ENCODE measurements at regions not wholly inside any gene's neighbourhood (a gene's known extent, or its start where the extent isn't known, plus 50 kb on each side); places are given as distances from the start of the nearest gene placed in this dataset.

DNA sequence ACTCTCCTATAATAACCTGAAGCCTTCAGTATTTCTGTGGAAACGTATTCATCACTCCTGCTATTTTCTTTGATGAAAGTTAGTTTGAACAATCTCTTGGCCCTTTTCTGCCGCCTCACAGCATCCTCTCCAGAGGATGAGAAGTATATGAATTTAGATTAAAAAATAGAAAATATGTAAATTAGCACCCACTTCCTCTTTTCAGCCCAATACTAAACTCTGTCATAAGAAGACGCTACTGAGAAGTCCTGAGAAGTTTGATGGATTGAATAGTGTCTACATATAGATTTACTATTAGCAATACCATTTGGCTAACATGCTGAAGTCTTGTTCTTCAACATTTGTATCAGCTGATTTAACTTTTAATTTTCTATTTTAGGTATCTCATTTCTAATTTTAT is 526.4 kb upstream of the SPHKAP start:
- DNase-seq (ENCODE audit: low read depth in 1 of 2, low spot score in 1 of 2) = no peak
- in situ Hi-C loops (cut with HindIII; ENCODE audit: low pct_unique_long_range_greater_than_20kb, low sequenced_read_pairs) = no loop called here
- no peak for TF ChIP-seq JUND (IDR thresholded peaks at IDR 0.05; ENCODE audit: low read depth)

DNA sequence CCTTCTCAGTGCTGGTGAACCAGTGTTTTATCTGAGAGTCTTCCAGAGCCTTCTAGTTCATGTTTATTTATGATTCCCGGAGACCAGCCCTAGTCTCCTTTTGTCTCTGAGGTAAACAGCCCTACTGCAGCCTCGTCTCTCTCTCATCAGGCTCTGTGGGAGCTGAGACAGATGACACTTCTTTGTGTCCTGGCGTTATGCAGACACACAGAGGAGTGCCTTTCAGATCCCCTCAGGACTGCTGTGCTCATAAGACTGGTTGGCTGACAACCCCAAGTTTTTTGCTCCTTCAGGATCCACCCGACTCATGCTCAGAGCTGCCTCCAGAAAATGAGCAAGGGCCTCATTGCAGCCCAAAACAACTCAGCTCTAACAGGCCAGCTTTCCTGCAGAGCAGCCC is 523.8 kb upstream of the SPHKAP start:
- in situ Hi-C loops (cut with HindIII; ENCODE audit: low pct_unique_long_range_greater_than_20kb, low sequenced_read_pairs) = no loop called here
- no peak for DNase-seq (ENCODE audit: low read depth in 1 of 2, low spot score in 1 of 2)
- no peak for TF ChIP-seq JUND (IDR thresholded peaks at IDR 0.05; ENCODE audit: low read depth)

DNA sequence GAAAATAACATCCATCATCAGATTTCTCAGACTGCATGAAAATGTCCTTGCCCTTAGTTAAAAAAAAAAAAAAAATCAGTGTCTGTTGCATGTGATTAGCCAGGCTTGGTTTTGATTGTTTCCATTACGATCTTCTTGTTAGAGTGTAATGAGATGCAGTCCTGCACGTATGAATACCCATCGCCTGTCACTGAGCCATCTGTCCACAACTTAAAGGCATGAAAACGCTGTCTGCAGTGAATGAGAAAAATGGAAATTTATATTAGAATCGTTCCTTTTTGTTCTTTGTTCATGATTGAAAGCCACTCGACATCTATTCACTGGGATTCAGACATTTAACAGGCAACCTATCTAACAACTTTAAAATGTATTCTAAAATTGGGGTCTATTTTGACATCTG is 521.7 kb upstream of the SPHKAP start:
- no peak for TF ChIP-seq JUND (IDR thresholded peaks at IDR 0.05; ENCODE audit: low read depth)

DNA sequence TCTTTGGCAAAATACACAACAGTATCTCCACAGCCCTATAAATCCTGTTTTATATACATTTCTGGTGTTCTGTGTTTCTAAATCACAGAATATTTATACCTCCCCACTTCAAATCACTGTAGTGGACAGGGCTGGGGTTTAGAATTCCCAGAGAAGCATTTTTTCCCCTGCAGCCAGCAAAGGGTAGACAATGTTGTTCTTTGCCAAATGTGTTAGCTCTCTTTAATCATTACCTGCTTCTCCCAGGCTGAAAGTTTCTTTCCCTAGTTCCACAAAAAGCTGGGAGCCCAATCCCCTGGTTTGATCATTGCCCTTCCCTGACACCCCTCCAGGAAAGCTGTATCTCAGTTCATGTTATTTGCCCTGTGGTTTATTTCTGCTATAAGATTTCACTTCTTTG is 520.0 kb upstream of the SPHKAP start:
- no peak for DNase-seq (ENCODE audit: low read depth in 1 of 2, low spot score in 1 of 2)
- in situ Hi-C loops (cut with HindIII; ENCODE audit: low pct_unique_long_range_greater_than_20kb, low sequenced_read_pairs) = no loop called here
- TF ChIP-seq JUND (IDR thresholded peaks at IDR 0.05; ENCODE audit: low read depth) = no peak

More for the DNA sequence above, 521.7 kb upstream of the SPHKAP start:
- in situ Hi-C loops (cut with HindIII; ENCODE audit: low pct_unique_long_range_greater_than_20kb, low sequenced_read_pairs) = no loop called here
- DNase-seq (ENCODE audit: low read depth in 1 of 2, low spot score in 1 of 2) = no peak

DNA sequence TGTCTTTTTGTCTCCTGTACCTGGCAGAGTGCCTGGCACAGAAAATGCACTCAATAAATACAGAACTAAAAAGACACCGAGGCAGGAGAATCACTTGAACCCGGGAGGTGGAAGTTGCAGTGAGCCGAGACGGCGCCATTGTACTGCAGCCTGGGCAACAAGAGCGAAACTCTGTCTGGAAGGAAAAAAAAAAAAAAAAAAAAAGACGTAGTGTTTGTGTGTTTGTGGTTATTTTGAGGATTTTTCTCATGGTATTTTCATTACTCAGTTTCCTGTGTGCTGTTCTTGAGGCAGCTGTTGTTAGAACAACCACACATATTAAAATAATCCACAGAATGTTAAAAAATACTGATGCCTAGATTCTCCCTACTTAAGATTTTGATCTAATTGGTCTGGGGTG is 519.2 kb upstream of the SPHKAP start:
- in situ Hi-C loops (cut with HindIII; ENCODE audit: low pct_unique_long_range_greater_than_20kb, low sequenced_read_pairs) = no loop called here
- DNase-seq (ENCODE audit: low read depth in 1 of 2, low spot score in 1 of 2) = no peak
- TF ChIP-seq JUND (IDR thresholded peaks at IDR 0.05; ENCODE audit: low read depth) = no peak

DNA sequence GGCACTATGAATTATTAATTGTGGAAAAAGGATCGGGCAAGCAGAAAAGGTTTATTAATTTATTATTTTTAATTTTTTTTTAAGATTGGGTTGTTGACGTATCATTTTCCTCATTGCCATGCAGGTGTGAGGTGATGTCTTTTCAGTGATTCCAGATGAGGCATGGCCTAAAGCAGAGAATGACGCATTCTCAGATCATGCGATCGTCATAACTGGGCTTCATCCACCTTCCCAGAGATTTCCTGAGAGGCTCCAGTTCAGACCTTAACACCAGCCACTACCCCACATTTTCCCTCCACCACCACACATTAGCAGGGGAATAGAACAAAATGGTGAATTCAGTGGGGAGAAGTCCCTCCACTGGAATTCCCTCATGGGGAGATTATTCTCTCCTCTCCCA is 518.4 kb upstream of the SPHKAP start:
- no peak for TF ChIP-seq JUND (IDR thresholded peaks at IDR 0.05; ENCODE audit: low read depth)
- in situ Hi-C loops (cut with HindIII; ENCODE audit: low pct_unique_long_range_greater_than_20kb, low sequenced_read_pairs) = no loop called here
- no peak for DNase-seq (ENCODE audit: low read depth in 1 of 2, low spot score in 1 of 2)

DNA sequence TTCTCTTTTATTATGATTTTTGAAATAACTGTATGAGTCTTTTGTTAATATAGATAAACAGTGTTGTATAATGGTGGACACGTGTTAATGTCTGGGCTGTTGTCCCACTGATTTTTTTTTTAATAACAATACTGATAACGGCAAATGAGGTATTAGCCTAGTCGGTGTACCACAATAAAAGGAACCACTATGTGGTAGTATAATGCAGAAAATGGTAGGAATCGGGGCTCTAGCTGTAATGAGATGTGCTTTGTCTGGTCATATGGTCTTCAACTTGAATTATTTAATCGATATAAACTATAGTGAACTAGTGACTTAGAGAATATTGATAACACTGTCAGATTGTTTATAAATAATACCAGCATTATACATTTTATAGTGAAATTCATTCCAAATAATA is 517.9 kb upstream of the SPHKAP start:
- no peak for DNase-seq (ENCODE audit: low read depth in 1 of 2, low spot score in 1 of 2)
- TF ChIP-seq JUND (IDR thresholded peaks at IDR 0.05; ENCODE audit: low read depth) = no peak
- in situ Hi-C loops (cut with HindIII; ENCODE audit: low pct_unique_long_range_greater_than_20kb, low sequenced_read_pairs) = no loop called here

- in situ Hi-C loops (cut with HindIII; ENCODE audit: low pct_unique_long_range_greater_than_20kb, low sequenced_read_pairs) = no loop called here
- DNase-seq (ENCODE audit: low read depth in 1 of 2, low spot score in 1 of 2) = no peak
- no peak for TF ChIP-seq JUND (IDR thresholded peaks at IDR 0.05; ENCODE audit: low read depth)
These were observed 517.5 kb upstream of the SPHKAP start for GRCh38 chr2:228698963-228699362.

- in situ Hi-C loops (cut with HindIII; ENCODE audit: low pct_unique_long_range_greater_than_20kb, low sequenced_read_pairs) = no loop called here
- TF ChIP-seq JUND (IDR thresholded peaks at IDR 0.05; ENCODE audit: low read depth) = no peak
- DNase-seq (ENCODE audit: low read depth in 1 of 2, low spot score in 1 of 2) = no peak
These were observed 516.0 kb upstream of the SPHKAP start for GRCh38 chr2:228697456-228697855.

- in situ Hi-C loops (cut with HindIII; ENCODE audit: low pct_unique_long_range_greater_than_20kb, low sequenced_read_pairs) = no loop called here
- DNase-seq (ENCODE audit: low read depth in 1 of 2, low spot score in 1 of 2) = no peak
- TF ChIP-seq JUND (IDR thresholded peaks at IDR 0.05; ENCODE audit: low read depth) = no peak
These were observed 509.2 kb upstream of the SPHKAP start for GRCh38 chr2:228690681-228691080.

DNA sequence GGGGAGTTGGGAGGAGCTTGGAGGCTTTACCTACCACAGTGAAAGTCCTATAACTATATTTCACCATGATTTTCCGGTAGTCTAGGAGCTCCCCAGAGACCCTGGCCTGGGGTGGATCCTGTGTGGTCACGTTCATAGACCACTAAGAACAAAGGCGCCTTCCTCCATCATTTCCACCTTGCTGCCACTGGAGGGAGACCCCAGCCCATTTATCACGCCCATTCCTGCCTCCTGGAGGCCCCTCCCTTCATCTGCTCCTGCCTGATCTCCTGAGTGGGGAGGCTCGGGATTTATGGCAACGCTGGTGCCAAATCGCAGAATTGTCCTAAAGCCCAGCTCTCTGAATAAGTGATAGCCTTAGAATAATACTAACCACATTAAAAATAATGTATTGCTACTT is 507.6 kb upstream of the SPHKAP start:
- peak in 1 of 2 experiments; percentile 6 for DNase-seq (ENCODE audit: low read depth in 1 of 2, low spot score in 1 of 2)
- in situ Hi-C loops (cut with HindIII; ENCODE audit: low pct_unique_long_range_greater_than_20kb, low sequenced_read_pairs) = no loop called here
- TF ChIP-seq JUND (IDR thresholded peaks at IDR 0.05; ENCODE audit: low read depth) = no peak

- peak in 1 of 2 experiments; percentile 4 for DNase-seq (ENCODE audit: low read depth in 1 of 2, low spot score in 1 of 2)
- in situ Hi-C loops (cut with HindIII; ENCODE audit: low pct_unique_long_range_greater_than_20kb, low sequenced_read_pairs) = no loop called here
These were observed 506.6 kb upstream of the SPHKAP start for GRCh38 chr2:228688007-228688645.

GRCh38 chr2:228681979-228682378 is 500.5 kb upstream of the SPHKAP start:
- in situ Hi-C loops (cut with HindIII; ENCODE audit: low pct_unique_long_range_greater_than_20kb, low sequenced_read_pairs) = no loop called here
- TF ChIP-seq JUND (IDR thresholded peaks at IDR 0.05; ENCODE audit: low read depth) = no peak

More at GRCh38 chr2:228688007-228688645, 506.6 kb upstream of the SPHKAP start:
- TF ChIP-seq JUND (IDR thresholded peaks at IDR 0.05; ENCODE audit: low read depth) = no peak

GRCh38 chr2:228681426-228681825 is 499.9 kb upstream of the SPHKAP start:
- in situ Hi-C loops (cut with HindIII; ENCODE audit: low pct_unique_long_range_greater_than_20kb, low sequenced_read_pairs) = no loop called here
- TF ChIP-seq JUND (IDR thresholded peaks at IDR 0.05; ENCODE audit: low read depth) = no peak
- peak in 1 of 2 experiments; percentile 67 for DNase-seq (ENCODE audit: low read depth in 1 of 2, low spot score in 1 of 2)

More at GRCh38 chr2:228681979-228682378, 500.5 kb upstream of the SPHKAP start:
- DNase-seq (ENCODE audit: low read depth in 1 of 2, low spot score in 1 of 2) = no peak

All from T47D (cell line).